ENCODE measurements at regions not wholly inside any gene's neighbourhood (a gene's known extent, or its start where the extent isn't known, plus 50 kb on each side); places are given as distances from the start of the nearest gene placed in this dataset.

GRCh38 chr1:200267937-200268336 lies 141.9 kb downstream of the ZNF281 start:
- H3K27ac Mint-ChIP-seq (ENCODE audit: unreplicated experiment), result no peak overlapping the region
- H3K9me3 Mint-ChIP-seq (ENCODE audit: unreplicated experiment), result no peaks in the 10 kb centered on the region
- H3K4me1 Mint-ChIP-seq (ENCODE audit: unreplicated experiment), result no peaks in the 10 kb centered on the region
- TF ChIP-seq, protein P1, sequence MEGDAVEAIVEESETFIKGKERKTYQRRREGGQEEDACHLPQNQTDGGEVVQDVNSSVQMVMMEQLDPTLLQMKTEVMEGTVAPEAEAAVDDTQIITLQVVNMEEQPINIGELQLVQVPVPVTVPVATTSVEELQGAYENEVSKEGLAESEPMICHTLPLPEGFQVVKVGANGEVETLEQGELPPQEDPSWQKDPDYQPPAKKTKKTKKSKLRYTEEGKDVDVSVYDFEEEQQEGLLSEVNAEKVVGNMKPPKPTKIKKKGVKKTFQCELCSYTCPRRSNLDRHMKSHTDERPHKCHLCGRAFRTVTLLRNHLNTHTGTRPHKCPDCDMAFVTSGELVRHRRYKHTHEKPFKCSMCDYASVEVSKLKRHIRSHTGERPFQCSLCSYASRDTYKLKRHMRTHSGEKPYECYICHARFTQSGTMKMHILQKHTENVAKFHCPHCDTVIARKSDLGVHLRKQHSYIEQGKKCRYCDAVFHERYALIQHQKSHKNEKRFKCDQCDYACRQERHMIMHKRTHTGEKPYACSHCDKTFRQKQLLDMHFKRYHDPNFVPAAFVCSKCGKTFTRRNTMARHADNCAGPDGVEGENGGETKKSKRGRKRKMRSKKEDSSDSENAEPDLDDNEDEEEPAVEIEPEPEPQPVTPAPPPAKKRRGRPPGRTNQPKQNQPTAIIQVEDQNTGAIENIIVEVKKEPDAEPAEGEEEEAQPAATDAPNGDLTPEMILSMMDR (IDR thresholded peaks at IDR 0.05; ENCODE audit: unreplicated experiment), result no peak
- no peak overlapping the region for H3K4me3 Mint-ChIP-seq (ENCODE audit: unreplicated experiment)
- H3K36me3 Mint-ChIP-seq (ENCODE audit: low read depth, unreplicated experiment), result no peaks in the 10 kb centered on the region
- no peak for DNase-seq (ENCODE audit: low spot score)
- no peaks in the 10 kb centered on the region for H3K27me3 Mint-ChIP-seq (ENCODE audit: unreplicated experiment)

DNA sequence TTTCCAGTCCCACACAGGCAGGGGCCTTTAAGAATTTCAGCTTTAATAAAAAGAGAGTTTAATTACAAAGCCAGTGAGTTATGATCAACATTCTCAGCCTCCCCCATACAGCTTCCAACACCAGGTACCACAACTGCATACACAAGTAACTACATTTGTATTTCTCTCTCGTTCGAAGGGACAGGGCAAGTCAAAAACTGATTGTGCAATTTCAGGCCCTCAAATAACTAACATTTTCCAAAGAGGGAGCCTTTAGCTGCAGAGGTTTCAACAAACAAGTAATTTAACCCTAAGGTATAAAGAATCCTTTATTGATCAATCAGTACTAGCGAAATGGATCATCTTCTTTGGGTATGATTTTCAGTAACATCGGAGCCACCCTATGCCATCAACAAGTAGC lies 142.4 kb downstream of the ZNF281 start:
- TF ChIP-seq, protein P1 (IDR thresholded peaks at IDR 0.05; ENCODE audit: unreplicated experiment), result no peak
- Mint-ChIP-seq H3K27me3 (ENCODE audit: unreplicated experiment) (no peaks in the 10 kb centered on the region), H3K4me1 (ENCODE audit: unreplicated experiment) (no peaks in the 10 kb centered on the region), H3K36me3 (ENCODE audit: low read depth, unreplicated experiment) (no peaks in the 10 kb centered on the region), H3K9me3 (ENCODE audit: unreplicated experiment) (no peaks in the 10 kb centered on the region), H3K27ac (ENCODE audit: unreplicated experiment) (no peak overlapping the region), H3K4me3 (ENCODE audit: unreplicated experiment) (no peak overlapping the region)
- no peak for DNase-seq (ENCODE audit: low spot score)

DNA sequence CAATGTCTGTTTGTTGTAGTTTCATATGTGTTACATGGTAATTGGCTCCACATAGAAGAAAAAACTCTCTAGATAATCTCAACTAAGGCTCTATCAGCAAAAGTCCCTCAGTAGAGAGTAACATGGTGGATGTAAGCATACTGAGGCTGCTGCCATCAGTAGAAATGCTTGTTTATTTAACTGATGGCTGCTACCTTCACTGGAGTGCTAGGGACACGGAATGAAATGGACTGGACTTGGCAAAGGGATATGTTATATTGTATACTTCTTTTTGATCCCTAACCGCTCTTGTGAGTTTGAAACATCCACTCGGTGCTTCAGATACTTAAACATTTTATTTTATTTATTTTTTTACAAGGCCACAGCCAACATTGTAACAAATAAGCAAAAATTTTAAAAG lies 143.0 kb downstream of the ZNF281 start:
- no peak for DNase-seq (ENCODE audit: low spot score)
- no peak overlapping the region for H3K27ac Mint-ChIP-seq (ENCODE audit: unreplicated experiment)
- no peaks in the 10 kb centered on the region for H3K4me1 Mint-ChIP-seq (ENCODE audit: unreplicated experiment)
- TF ChIP-seq, protein P1 (IDR thresholded peaks at IDR 0.05; ENCODE audit: unreplicated experiment), result no peak
- no peaks in the 10 kb centered on the region for H3K9me3 Mint-ChIP-seq (ENCODE audit: unreplicated experiment)
- no peaks in the 10 kb centered on the region for H3K36me3 Mint-ChIP-seq (ENCODE audit: low read depth, unreplicated experiment)
- H3K4me3 Mint-ChIP-seq (ENCODE audit: unreplicated experiment), result no peak overlapping the region
- H3K27me3 Mint-ChIP-seq (ENCODE audit: unreplicated experiment), result no peaks in the 10 kb centered on the region

GRCh38 chr1:200265881-200266280 lies 144.0 kb downstream of the ZNF281 start:
- no peak overlapping the region for H3K4me3 Mint-ChIP-seq (ENCODE audit: unreplicated experiment)
- H3K4me1 Mint-ChIP-seq (ENCODE audit: unreplicated experiment), result no peaks in the 10 kb centered on the region
- H3K27me3 Mint-ChIP-seq (ENCODE audit: unreplicated experiment), result no peaks in the 10 kb centered on the region
- no peaks in the 10 kb centered on the region for H3K36me3 Mint-ChIP-seq (ENCODE audit: low read depth, unreplicated experiment)
- H3K9me3 Mint-ChIP-seq (ENCODE audit: unreplicated experiment), result no peaks in the 10 kb centered on the region
- no peak overlapping the region for H3K27ac Mint-ChIP-seq (ENCODE audit: unreplicated experiment)
- no peak for DNase-seq (ENCODE audit: low spot score)
- TF ChIP-seq, protein P1 (IDR thresholded peaks at IDR 0.05; ENCODE audit: unreplicated experiment), result no peak

DNA sequence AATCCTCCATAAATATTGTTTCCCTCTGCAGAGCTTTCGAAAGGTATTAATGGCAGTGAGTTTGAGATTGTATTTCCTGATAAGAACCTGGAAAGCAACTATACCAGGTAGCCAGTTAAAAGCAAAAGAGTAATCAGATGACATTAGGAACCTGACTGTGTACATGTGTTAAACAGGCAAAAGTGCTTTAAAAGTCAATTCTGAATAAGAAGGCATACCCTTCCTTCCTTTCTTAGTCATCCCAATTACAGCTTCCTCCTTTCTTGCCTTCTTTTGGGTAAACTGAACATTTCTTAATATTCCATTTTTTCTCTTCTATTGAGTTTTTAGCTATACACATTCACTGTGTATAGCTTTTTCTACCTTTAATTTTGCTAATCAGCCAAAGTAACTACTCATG lies 144.7 kb downstream of the ZNF281 start:
- TF ChIP-seq, protein P1 (IDR thresholded peaks at IDR 0.05; ENCODE audit: unreplicated experiment), result no peak
- no peak overlapping the region for H3K4me3 Mint-ChIP-seq (ENCODE audit: unreplicated experiment)
- DNase-seq (ENCODE audit: low spot score), result no peak
- no peaks in the 10 kb centered on the region for H3K9me3 Mint-ChIP-seq (ENCODE audit: unreplicated experiment)
- H3K27ac Mint-ChIP-seq (ENCODE audit: unreplicated experiment), result no peak overlapping the region
- no peaks in the 10 kb centered on the region for H3K4me1 Mint-ChIP-seq (ENCODE audit: unreplicated experiment)
- H3K27me3 Mint-ChIP-seq (ENCODE audit: unreplicated experiment), result no peaks in the 10 kb centered on the region
- H3K36me3 Mint-ChIP-seq (ENCODE audit: low read depth, unreplicated experiment), result no peaks in the 10 kb centered on the region

Data from endothelial cell (in vitro differentiated cells).